ENCODE measurements at regions not wholly inside any gene's neighbourhood (a gene's known extent, or its start where the extent isn't known, plus 50 kb on each side); places are given as distances from the start of the nearest gene placed in this dataset.
"Not testable (repeated sequence)": the region's sequence is repeated elsewhere in the genome, so short reads cannot be mapped to it uniquely, and the experiment has no call there.

- no peak for TF ChIP-seq CTCF (IDR thresholded peaks at IDR 0.05; ENCODE audit: insufficient read depth, low read length, poor library complexity, severe bottlenecking)
- no peak for DNase-seq (ENCODE audit: low read depth)
- Histone ChIP-seq H3K27me3 (ENCODE audit: control insufficient read depth, insufficient read depth, low read length) (no peaks in the 10 kb centered on the region), H3K4me3 (ENCODE audit: low read depth, low read length) (no peak overlapping the region), H3K36me3 (ENCODE audit: control insufficient read depth, insufficient read depth, low read length) (no peaks in the 10 kb centered on the region)
Measured at GRCh38 chr10:65628493-65629139, 1297.2 kb upstream of the LRRTM3 start.

- H3K4me3 ChIP-seq (ENCODE audit: low read depth, low read length) = no peak overlapping the region
- no peaks in the 10 kb centered on the region for H3K27me3 ChIP-seq (ENCODE audit: control insufficient read depth, insufficient read depth, low read length)
- no peaks in the 10 kb centered on the region for H3K36me3 ChIP-seq (ENCODE audit: control insufficient read depth, insufficient read depth, low read length)
- no peak for DNase-seq (ENCODE audit: low read depth)
- TF ChIP-seq CTCF (IDR thresholded peaks at IDR 0.05; ENCODE audit: insufficient read depth, low read length, poor library complexity, severe bottlenecking) = no peak
Measured at GRCh38 chr10:65660006-65660405, 1265.8 kb upstream of the LRRTM3 start.

GRCh38 chr10:65670087-65670486 is 1255.7 kb upstream of the LRRTM3 start:
- TF ChIP-seq CTCF (IDR thresholded peaks at IDR 0.05; ENCODE audit: insufficient read depth, low read length, poor library complexity, severe bottlenecking) = no peak
- H3K36me3 ChIP-seq (ENCODE audit: control insufficient read depth, insufficient read depth, low read length) = no peaks in the 10 kb centered on the region
- H3K27me3 ChIP-seq (ENCODE audit: control insufficient read depth, insufficient read depth, low read length) = no peaks in the 10 kb centered on the region
- peak; percentile 16 for DNase-seq (ENCODE audit: low read depth)
- no peak overlapping the region for H3K4me3 ChIP-seq (ENCODE audit: low read depth, low read length)

- not testable (repeated sequence) for DNase-seq (ENCODE audit: low read depth); H3K4me3 ChIP-seq (ENCODE audit: low read depth, low read length); H3K36me3 ChIP-seq (ENCODE audit: control insufficient read depth, insufficient read depth, low read length); H3K27me3 ChIP-seq (ENCODE audit: control insufficient read depth, insufficient read depth, low read length)
Measured at GRCh38 chr10:65670596-65670995, 1255.2 kb upstream of the LRRTM3 start.

GRCh38 chr10:65675236-65675635 is 1250.6 kb upstream of the LRRTM3 start:
- TF ChIP-seq CTCF (IDR thresholded peaks at IDR 0.05; ENCODE audit: insufficient read depth, low read length, poor library complexity, severe bottlenecking) = no peak
- H3K36me3 ChIP-seq (ENCODE audit: control insufficient read depth, insufficient read depth, low read length) = no peaks in the 10 kb centered on the region
- no peaks in the 10 kb centered on the region for H3K27me3 ChIP-seq (ENCODE audit: control insufficient read depth, insufficient read depth, low read length)
- DNase-seq (ENCODE audit: low read depth) = no peak
- no peak overlapping the region for H3K4me3 ChIP-seq (ENCODE audit: low read depth, low read length)

GRCh38 chr10:65684896-65685295 is 1240.9 kb upstream of the LRRTM3 start:
- no peaks in the 10 kb centered on the region for H3K36me3 ChIP-seq (ENCODE audit: control insufficient read depth, insufficient read depth, low read length)
- no peaks in the 10 kb centered on the region for H3K27me3 ChIP-seq (ENCODE audit: control insufficient read depth, insufficient read depth, low read length)
- no peak overlapping the region for H3K4me3 ChIP-seq (ENCODE audit: low read depth, low read length)
- no peak for TF ChIP-seq CTCF (IDR thresholded peaks at IDR 0.05; ENCODE audit: insufficient read depth, low read length, poor library complexity, severe bottlenecking)
- DNase-seq (ENCODE audit: low read depth) = no peak

Measured in kidney epithelial cell (primary cell).